ENCODE measurements at regions not wholly inside any gene's neighbourhood (a gene's known extent, or its start where the extent isn't known, plus 50 kb on each side); places are given as distances from the start of the nearest gene placed in this dataset.
"Not testable (repeated sequence)": the region's sequence is repeated elsewhere in the genome, so short reads cannot be mapped to it uniquely, and the experiment has no call there.

GRCh38 chr4:137956256-137956655 lies 285.9 kb downstream of the SLC7A11 start:
- DNase-seq, result no peak

- no peak for DNase-seq
Observed at GRCh38 chr4:137955595-137955994, 286.6 kb downstream of the SLC7A11 start.

- no peak for DNase-seq
Observed at GRCh38 chr4:137952116-137952515, 290.0 kb downstream of the SLC7A11 start.

GRCh38 chr4:137950286-137950685 lies 291.9 kb downstream of the SLC7A11 start:
- DNase-seq, result no peak

- DNase-seq, result no peak
Observed at GRCh38 chr4:137949746-137950145, 292.4 kb downstream of the SLC7A11 start.

- DNase-seq, result no peak
Observed at GRCh38 chr4:137946453-137947174, 295.5 kb downstream of the SLC7A11 start.

GRCh38 chr4:137942815-137943214 lies 299.3 kb downstream of the SLC7A11 start:
- not testable (repeated sequence) for DNase-seq

- not testable (repeated sequence) for DNase-seq
Observed at GRCh38 chr4:137942015-137942515, 300.1 kb downstream of the SLC7A11 start.

GRCh38 chr4:137934911-137935310 lies 307.2 kb downstream of the SLC7A11 start:
- DNase-seq, result no peak

- DNase-seq, result no peak
Observed at GRCh38 chr4:137934046-137934445, 308.1 kb downstream of the SLC7A11 start.

- DNase-seq, result no peak
Observed at GRCh38 chr4:137927972-137928371, 314.2 kb downstream of the SLC7A11 start.

- DNase-seq, result no peak
Observed at GRCh38 chr4:137923494-137923893, 318.7 kb downstream of the SLC7A11 start.

GRCh38 chr4:137922721-137923120 lies 319.4 kb downstream of the SLC7A11 start:
- DNase-seq, result no peak

GRCh38 chr4:137909529-137910309 lies 332.4 kb downstream of the SLC7A11 start:
- peak in 2 of 56 donors; percentile 1 to 16 for DNase-seq

GRCh38 chr4:137905930-137906329 lies 336.2 kb downstream of the SLC7A11 start:
- no peak for DNase-seq

- no peak for DNase-seq
Observed at GRCh38 chr4:137901114-137901513, 341.0 kb downstream of the SLC7A11 start.

GRCh38 chr4:137896221-137896737 lies 345.9 kb downstream of the SLC7A11 start:
- no peak for DNase-seq

- DNase-seq, result not testable (repeated sequence)
Observed at GRCh38 chr4:137895515-137895914, 346.6 kb downstream of the SLC7A11 start.

- DNase-seq, result no peak
Observed at GRCh38 chr4:137892134-137892533, 350.0 kb downstream of the SLC7A11 start.

GRCh38 chr4:137890812-137891211 lies 351.3 kb downstream of the SLC7A11 start:
- no peak for DNase-seq

GRCh38 chr4:137881641-137882040 lies 349.3 kb upstream of the PCDH18 start:
- no peak for DNase-seq

- DNase-seq, result not testable (repeated sequence)
Observed at GRCh38 chr4:137868067-137868466, 335.8 kb upstream of the PCDH18 start.
